ENCODE measurements at regions not wholly inside any gene's neighbourhood (a gene's known extent, or its start where the extent isn't known, plus 50 kb on each side); places are given as distances from the start of the nearest gene placed in this dataset.

GRCh38 chr6:40172272-40172671 is 238.0 kb upstream of the MOCS1 start:
- H3K36me3 ChIP-seq (replicated peaks), result no peaks in the 10 kb centered on the region

GRCh38 chr6:40171343-40171742 is 237.1 kb upstream of the MOCS1 start:
- TF ChIP-seq, protein P1, sequence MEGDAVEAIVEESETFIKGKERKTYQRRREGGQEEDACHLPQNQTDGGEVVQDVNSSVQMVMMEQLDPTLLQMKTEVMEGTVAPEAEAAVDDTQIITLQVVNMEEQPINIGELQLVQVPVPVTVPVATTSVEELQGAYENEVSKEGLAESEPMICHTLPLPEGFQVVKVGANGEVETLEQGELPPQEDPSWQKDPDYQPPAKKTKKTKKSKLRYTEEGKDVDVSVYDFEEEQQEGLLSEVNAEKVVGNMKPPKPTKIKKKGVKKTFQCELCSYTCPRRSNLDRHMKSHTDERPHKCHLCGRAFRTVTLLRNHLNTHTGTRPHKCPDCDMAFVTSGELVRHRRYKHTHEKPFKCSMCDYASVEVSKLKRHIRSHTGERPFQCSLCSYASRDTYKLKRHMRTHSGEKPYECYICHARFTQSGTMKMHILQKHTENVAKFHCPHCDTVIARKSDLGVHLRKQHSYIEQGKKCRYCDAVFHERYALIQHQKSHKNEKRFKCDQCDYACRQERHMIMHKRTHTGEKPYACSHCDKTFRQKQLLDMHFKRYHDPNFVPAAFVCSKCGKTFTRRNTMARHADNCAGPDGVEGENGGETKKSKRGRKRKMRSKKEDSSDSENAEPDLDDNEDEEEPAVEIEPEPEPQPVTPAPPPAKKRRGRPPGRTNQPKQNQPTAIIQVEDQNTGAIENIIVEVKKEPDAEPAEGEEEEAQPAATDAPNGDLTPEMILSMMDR (IDR thresholded peaks at IDR 0.05; ENCODE audit: low read depth, low read length, missing control alignments), result no peak
- no peak overlapping the region for H3K27ac ChIP-seq
- DNase-seq, result no peak
- in situ Hi-C loops (cut with HindIII; ENCODE audit: low pct_ligation_motif_present, low sequenced_read_pairs), result no loop called here
- H3K4me3 ChIP-seq (ENCODE audit: low read depth, low read length), result no peak overlapping the region
- no peaks in the 10 kb centered on the region for H3K36me3 ChIP-seq (replicated peaks)
- no peaks in the 10 kb centered on the region for H3K27me3 ChIP-seq (replicated peaks)

More at GRCh38 chr6:40172272-40172671, 238.0 kb upstream of the MOCS1 start:
- TF ChIP-seq, protein P1 (IDR thresholded peaks at IDR 0.05; ENCODE audit: low read depth, low read length, missing control alignments), result no peak
- no peak overlapping the region for H3K27ac ChIP-seq
- in situ Hi-C loops (cut with HindIII; ENCODE audit: low pct_ligation_motif_present, low sequenced_read_pairs), result no loop called here
- H3K4me3 ChIP-seq (ENCODE audit: low read depth, low read length), result no peak overlapping the region
- H3K27me3 ChIP-seq (replicated peaks), result no peaks in the 10 kb centered on the region
- no peak for DNase-seq

DNA sequence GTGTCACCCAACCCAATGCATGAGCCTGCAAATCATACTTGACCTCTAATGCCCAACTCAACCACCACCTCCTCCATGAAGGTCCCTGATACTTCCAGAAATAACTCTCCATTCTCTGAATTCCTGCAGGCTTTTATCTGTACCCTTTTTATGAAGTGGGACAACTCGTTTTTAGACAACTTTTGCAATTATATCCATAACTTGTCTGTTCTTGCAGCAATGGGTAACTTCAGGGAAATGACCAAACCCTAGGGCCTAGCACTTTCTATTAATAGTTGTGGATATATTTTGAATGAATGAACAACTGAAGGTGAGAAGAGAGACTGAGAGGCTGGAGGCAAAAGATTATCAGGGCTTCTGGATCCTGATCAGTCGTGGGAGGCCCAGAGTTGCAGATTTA is 236.6 kb upstream of the MOCS1 start:
- no peak overlapping the region for H3K27ac ChIP-seq
- no peak for DNase-seq
- TF ChIP-seq, protein P1 (IDR thresholded peaks at IDR 0.05; ENCODE audit: low read depth, low read length, missing control alignments), result no peak
- in situ Hi-C loops (cut with HindIII; ENCODE audit: low pct_ligation_motif_present, low sequenced_read_pairs), result no loop called here
- H3K27me3 ChIP-seq (replicated peaks), result no peaks in the 10 kb centered on the region
- H3K36me3 ChIP-seq (replicated peaks), result no peaks in the 10 kb centered on the region
- H3K4me3 ChIP-seq (ENCODE audit: low read depth, low read length), result no peak overlapping the region

- DNase-seq, result no peak
- Histone ChIP-seq H3K4me3 (ENCODE audit: low read depth, low read length) (no peak overlapping the region), H3K27ac (no peak overlapping the region), H3K27me3 (replicated peaks) (no peaks in the 10 kb centered on the region), H3K36me3 (replicated peaks) (no peaks in the 10 kb centered on the region)
- TF ChIP-seq, protein P1 (IDR thresholded peaks at IDR 0.05; ENCODE audit: low read depth, low read length, missing control alignments), result no peak
- in situ Hi-C loops (cut with HindIII; ENCODE audit: low pct_ligation_motif_present, low sequenced_read_pairs), result no loop called here
Measured at GRCh38 chr6:40169878-40170277, 235.6 kb upstream of the MOCS1 start.

DNA sequence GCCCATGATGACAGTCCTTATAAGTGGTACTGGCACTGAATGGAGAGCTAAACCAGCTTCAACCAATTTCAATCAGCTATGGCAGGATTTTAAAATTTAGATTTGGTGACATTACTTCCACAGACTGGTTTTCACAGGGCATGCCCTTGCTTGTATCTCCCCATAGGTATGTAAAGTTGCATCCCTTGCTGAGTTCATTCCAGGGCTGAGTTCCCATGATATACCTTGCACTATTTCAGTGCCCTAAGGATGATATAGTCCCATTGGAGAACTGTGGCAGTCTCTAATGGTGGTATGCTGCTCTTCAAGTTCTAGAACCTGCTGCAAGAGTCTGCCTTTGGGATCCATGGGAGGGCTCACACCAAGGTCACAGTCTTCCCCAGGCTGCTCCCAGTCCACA is 232.7 kb upstream of the MOCS1 start:
- no peak for DNase-seq
- H3K4me3 ChIP-seq (ENCODE audit: low read depth, low read length), result no peak overlapping the region
- no peaks in the 10 kb centered on the region for H3K36me3 ChIP-seq (replicated peaks)
- no peaks in the 10 kb centered on the region for H3K27me3 ChIP-seq (replicated peaks)
- in situ Hi-C loops (cut with HindIII; ENCODE audit: low pct_ligation_motif_present, low sequenced_read_pairs), result no loop called here
- TF ChIP-seq, protein P1 (IDR thresholded peaks at IDR 0.05; ENCODE audit: low read depth, low read length, missing control alignments), result no peak
- H3K27ac ChIP-seq, result no peak overlapping the region

DNA sequence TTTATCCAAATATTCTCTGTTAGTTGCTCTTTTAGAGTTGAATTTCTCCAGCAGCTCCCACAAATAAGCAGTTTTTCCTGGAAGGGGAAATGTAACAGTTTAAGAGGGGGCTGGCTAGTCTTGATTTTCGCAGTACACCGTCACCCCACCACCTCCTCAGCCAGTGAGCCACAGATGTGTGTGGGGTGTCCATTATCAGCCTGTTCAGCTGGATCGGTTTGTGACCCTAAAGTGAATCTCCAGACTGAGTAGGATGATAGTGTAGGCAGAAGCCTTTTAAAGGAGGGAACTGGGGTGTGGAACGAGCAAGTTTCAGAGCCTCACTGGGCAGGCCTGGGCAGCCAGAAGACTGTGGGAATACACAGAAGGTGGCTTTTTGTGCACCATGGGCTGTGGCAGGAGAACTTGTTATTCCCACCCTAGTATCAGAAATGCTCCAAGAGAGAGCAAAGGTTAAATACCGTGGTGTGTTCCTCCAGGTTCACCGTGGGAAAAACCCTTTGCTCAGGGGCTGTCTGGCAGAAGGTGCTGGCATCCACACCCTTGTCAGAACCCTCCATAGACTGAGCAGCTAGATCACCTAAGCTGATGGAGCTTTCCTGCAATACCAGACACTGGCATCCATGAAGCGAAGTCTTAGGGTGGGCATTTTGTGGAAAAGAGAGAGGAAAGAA is 230.9 kb upstream of the MOCS1 start:
- DNase-seq, result no peak
- TF ChIP-seq, protein P1 (IDR thresholded peaks at IDR 0.05; ENCODE audit: low read depth, low read length, missing control alignments), result no peak
- Histone ChIP-seq H3K27me3 (replicated peaks) (no peaks in the 10 kb centered on the region), H3K27ac (no peak overlapping the region), H3K4me3 (ENCODE audit: low read depth, low read length) (no peak overlapping the region), H3K36me3 (replicated peaks) (no peaks in the 10 kb centered on the region)
- in situ Hi-C loops (cut with HindIII; ENCODE audit: low pct_ligation_motif_present, low sequenced_read_pairs), result no loop called here

Data from brain microvascular endothelial cell (primary cell).